ENCODE measurements at regions not wholly inside any gene's neighbourhood (a gene's known extent, or its start where the extent isn't known, plus 50 kb on each side); places are given as distances from the start of the nearest gene placed in this dataset.

DNA sequence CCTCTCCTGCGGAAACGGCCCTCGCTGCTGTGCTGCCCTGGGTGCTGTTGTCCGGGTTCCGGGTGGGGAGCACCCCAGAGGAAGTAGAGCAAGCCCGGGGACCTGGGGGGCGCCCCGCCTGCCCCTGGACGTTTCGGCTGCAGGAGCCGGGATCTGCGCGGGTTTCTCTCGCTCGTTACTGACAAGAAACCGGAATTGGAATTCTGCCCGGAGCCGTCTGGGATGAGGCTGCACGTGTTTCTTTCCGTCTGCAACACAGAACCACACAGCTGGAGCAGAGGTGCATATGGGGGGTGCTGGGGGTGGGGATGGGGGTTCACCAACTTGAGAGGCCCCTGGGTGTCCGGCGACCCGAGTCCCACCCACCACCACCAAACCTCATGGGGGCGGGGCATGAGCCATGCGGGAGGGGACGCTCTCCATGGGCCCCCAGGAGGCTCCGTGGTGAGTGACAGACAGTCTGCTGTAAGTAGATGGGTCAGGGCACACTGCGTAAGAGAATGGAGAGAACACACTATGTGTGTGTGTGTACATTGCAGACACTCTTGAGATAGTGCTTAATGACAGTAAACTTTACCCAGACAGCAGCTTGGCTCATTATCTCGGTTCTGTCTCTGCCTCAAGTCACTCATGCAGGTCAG is 261.4 kb upstream of the C1orf174 start:
- Mint-ChIP-seq H3K4me3 (no peak overlapping the region), H3K27ac (no peak overlapping the region), H3K27me3 (peaks cover 37 to 60% of the 10 kb centered on the region in 2 donors), H3K9me3 (no peaks in the 10 kb centered on the region), H3K36me3 (ENCODE audit: insufficient read depth) (peaks cover 2% of the 10 kb centered on the region), H3K4me1 (ENCODE audit: low read depth in 2 of 2) (no peaks in the 10 kb centered on the region)
- DNase-seq (no peak), ATAC-seq (replicated peaks) (no peak)

- ATAC-seq (replicated peaks) (no peak), DNase-seq (no peak)
- Mint-ChIP-seq H3K36me3 (ENCODE audit: insufficient read depth) (peaks cover 2% of the 10 kb centered on the region), H3K27ac (no peak overlapping the region), H3K4me1 (ENCODE audit: low read depth in 2 of 2) (no peaks in the 10 kb centered on the region), H3K4me3 (no peak overlapping the region), H3K9me3 (no peaks in the 10 kb centered on the region), H3K27me3 (peaks cover 35 to 64% of the 10 kb centered on the region in 2 donors)
These were observed 264.9 kb upstream of the C1orf174 start for GRCh38 chr1:4164965-4165364.

DNA sequence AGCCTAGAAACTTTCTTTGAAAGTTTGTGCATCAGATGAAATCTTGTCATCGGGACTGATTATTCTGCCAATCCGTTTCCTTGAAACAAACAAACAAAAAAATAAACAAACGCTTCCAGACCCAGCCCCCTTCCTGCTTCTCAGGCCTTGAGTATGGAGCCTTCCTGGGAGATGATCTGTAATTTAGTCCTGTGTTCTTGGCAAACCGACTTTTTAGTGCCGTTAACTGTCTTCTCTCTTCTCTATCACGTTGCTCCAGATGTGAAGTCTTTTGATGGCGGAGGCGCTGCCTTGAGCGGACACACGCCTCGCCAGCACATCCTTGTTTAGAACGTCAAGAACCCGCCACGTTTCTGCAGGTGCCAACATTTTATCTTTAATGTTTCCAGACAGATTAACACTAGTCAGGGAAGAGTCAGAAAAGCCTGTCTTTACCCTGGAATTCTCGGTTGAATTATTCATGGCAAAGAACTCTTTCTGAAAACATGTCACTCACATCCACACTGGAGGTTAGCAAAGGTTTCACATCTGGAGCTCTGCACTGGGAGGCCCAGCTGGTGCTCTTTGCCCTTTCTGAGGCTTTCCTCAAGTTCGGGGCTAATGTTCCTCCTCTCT is 265.7 kb upstream of the C1orf174 start:
- no peak overlapping the region for H3K27ac Mint-ChIP-seq
- H3K27me3 Mint-ChIP-seq: peaks cover 39 to 70% of the 10 kb centered on the region in 2 donors
- H3K4me3 Mint-ChIP-seq: no peak overlapping the region
- no peaks in the 10 kb centered on the region for H3K9me3 Mint-ChIP-seq
- DNase-seq: no peak
- ATAC-seq (replicated peaks): no peak
- no peaks in the 10 kb centered on the region for H3K4me1 Mint-ChIP-seq (ENCODE audit: low read depth in 2 of 2)
- peaks cover 2% of the 10 kb centered on the region for H3K36me3 Mint-ChIP-seq (ENCODE audit: insufficient read depth)

GRCh38 chr1:4166713-4167112 is 266.6 kb upstream of the C1orf174 start:
- DNase-seq (no peak), ATAC-seq (replicated peaks) (no peak)
- Mint-ChIP-seq H3K27ac (no peak overlapping the region), H3K4me1 (ENCODE audit: low read depth in 2 of 2) (no peaks in the 10 kb centered on the region), H3K4me3 (no peak overlapping the region), H3K27me3 (peaks cover 45 to 79% of the 10 kb centered on the region in 2 donors), H3K9me3 (no peaks in the 10 kb centered on the region), H3K36me3 (ENCODE audit: insufficient read depth) (peaks cover 2% of the 10 kb centered on the region)

GRCh38 chr1:4169991-4170390 is 269.9 kb upstream of the C1orf174 start:
- Mint-ChIP-seq H3K27ac (no peak overlapping the region), H3K27me3 (peaks cover 61 to 95% of the 10 kb centered on the region in 2 donors), H3K4me3 (no peak overlapping the region), H3K9me3 (no peaks in the 10 kb centered on the region), H3K4me1 (ENCODE audit: low read depth in 2 of 2) (peaks cover 0 to 2% of the 10 kb centered on the region in 2 donors), H3K36me3 (ENCODE audit: insufficient read depth) (no peaks in the 10 kb centered on the region)
- DNase-seq: no peak
- no peak for ATAC-seq (replicated peaks)

- no peak for ATAC-seq (replicated peaks)
- no peak overlapping the region for H3K27ac Mint-ChIP-seq
- H3K36me3 Mint-ChIP-seq (ENCODE audit: insufficient read depth): no peaks in the 10 kb centered on the region
- no peak overlapping the region for H3K4me3 Mint-ChIP-seq
- H3K9me3 Mint-ChIP-seq: no peaks in the 10 kb centered on the region
- no peak for DNase-seq
- H3K4me1 Mint-ChIP-seq (ENCODE audit: low read depth in 2 of 2): peaks cover 0 to 2% of the 10 kb centered on the region in 2 donors
- peaks cover 54 to 93% of the 10 kb centered on the region in 2 donors for H3K27me3 Mint-ChIP-seq
These were observed 270.7 kb upstream of the C1orf174 start for GRCh38 chr1:4170548-4171340.

GRCh38 chr1:4171480-4172450 is 271.7 kb upstream of the C1orf174 start:
- Mint-ChIP-seq H3K27ac (no peak overlapping the region), H3K9me3 (no peaks in the 10 kb centered on the region), H3K27me3 (peaks cover 47 to 93% of the 10 kb centered on the region in 2 donors), H3K4me3 (no peak overlapping the region), H3K4me1 (ENCODE audit: low read depth in 2 of 2) (peaks cover 0 to 2% of the 10 kb centered on the region in 2 donors), H3K36me3 (ENCODE audit: insufficient read depth) (no peaks in the 10 kb centered on the region)
- no peak for DNase-seq
- no peak for ATAC-seq (replicated peaks)

DNA sequence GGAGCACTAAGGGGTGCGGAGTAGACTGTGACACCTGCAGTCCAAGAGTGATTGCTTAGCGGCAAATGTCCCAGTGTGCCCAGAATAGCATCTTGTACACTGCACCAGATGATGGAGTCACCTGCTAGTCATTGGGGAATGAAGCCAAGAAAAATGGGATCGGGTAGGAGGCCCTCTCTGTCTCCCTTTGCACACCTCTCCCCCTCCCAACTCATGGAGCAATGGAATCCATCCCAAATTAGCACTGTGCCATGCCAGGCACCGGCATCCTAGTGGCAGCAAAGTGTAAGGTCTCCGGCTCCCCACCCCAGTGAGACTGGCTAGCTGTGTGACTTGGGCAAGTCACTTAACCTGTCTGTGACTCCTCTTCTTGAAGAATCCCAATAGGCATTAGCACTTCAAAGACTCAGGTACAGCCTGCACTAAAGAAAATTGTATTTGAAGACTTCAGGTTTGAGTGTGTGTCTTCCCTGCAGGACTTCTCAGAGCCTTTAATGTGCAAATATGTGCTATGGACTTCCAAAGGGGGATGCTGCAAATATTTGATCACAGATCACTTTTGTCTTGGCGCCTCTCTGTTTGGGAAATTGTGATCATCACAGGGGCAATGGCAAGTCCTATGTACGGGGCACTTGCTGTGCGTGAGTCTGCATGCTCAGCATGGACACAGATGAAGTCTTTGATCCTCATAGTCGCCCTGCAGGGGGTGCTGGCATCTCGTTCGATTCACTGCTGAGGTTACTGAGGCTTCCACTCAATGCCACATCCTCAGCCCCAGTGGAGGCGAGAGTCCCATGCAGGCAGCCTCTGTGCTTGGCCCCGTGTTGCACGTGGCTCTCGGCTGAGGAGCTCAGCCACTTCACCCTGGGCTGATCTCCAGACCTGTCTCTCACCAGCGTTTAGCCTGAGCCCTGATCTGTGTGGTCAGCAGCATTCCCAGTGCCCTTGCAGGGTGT is 272.9 kb upstream of the C1orf174 start:
- no peak overlapping the region for H3K27ac Mint-ChIP-seq
- no peaks in the 10 kb centered on the region for H3K36me3 Mint-ChIP-seq (ENCODE audit: insufficient read depth)
- ATAC-seq (replicated peaks): no peak
- peak in 1 of 3 experiments; percentile 31 for DNase-seq
- peaks cover 41 to 86% of the 10 kb centered on the region in 2 donors for H3K27me3 Mint-ChIP-seq
- peaks cover 0 to 2% of the 10 kb centered on the region in 2 donors for H3K4me1 Mint-ChIP-seq (ENCODE audit: low read depth in 2 of 2)
- H3K9me3 Mint-ChIP-seq: no peaks in the 10 kb centered on the region
- H3K4me3 Mint-ChIP-seq: no peak overlapping the region

DNA sequence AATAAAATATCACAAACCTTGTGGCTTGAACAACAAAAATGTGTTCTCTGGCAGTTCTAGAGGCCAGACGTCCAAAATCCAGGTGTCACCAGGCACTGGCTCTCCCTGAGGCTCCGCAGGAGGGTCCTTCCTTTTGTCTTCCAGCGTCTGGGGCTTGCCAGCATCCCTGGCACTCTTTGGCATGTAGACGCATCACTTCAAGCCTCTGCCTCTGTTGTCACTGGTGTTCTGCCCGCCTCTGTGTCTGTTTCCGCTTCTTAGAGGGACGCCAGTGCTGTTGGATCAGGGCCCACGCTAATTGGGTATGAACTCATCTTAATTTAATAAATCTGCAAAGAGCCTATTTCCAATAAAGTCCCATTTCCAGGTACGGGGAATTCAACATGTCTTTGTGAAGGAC is 273.7 kb upstream of the C1orf174 start:
- no peak for DNase-seq
- no peak overlapping the region for H3K27ac Mint-ChIP-seq
- H3K4me3 Mint-ChIP-seq: no peak overlapping the region
- no peak for ATAC-seq (replicated peaks)
- no peaks in the 10 kb centered on the region for H3K9me3 Mint-ChIP-seq
- H3K27me3 Mint-ChIP-seq: peaks cover 40 to 78% of the 10 kb centered on the region in 2 donors
- H3K4me1 Mint-ChIP-seq (ENCODE audit: low read depth in 2 of 2): peaks cover 0 to 2% of the 10 kb centered on the region in 2 donors
- H3K36me3 Mint-ChIP-seq (ENCODE audit: insufficient read depth): no peaks in the 10 kb centered on the region

- DNase-seq (no peak), ATAC-seq (replicated peaks) (no peak)
- no peaks in the 10 kb centered on the region for H3K9me3 Mint-ChIP-seq
- no peaks in the 10 kb centered on the region for H3K36me3 Mint-ChIP-seq (ENCODE audit: insufficient read depth)
- H3K4me3 Mint-ChIP-seq: no peak overlapping the region
- peaks cover 34 to 71% of the 10 kb centered on the region in 2 donors for H3K27me3 Mint-ChIP-seq
- H3K27ac Mint-ChIP-seq: no peak overlapping the region
- H3K4me1 Mint-ChIP-seq (ENCODE audit: low read depth in 2 of 2): peaks cover 0 to 2% of the 10 kb centered on the region in 2 donors
These were observed 274.5 kb upstream of the C1orf174 start for GRCh38 chr1:4174291-4175200.

DNA sequence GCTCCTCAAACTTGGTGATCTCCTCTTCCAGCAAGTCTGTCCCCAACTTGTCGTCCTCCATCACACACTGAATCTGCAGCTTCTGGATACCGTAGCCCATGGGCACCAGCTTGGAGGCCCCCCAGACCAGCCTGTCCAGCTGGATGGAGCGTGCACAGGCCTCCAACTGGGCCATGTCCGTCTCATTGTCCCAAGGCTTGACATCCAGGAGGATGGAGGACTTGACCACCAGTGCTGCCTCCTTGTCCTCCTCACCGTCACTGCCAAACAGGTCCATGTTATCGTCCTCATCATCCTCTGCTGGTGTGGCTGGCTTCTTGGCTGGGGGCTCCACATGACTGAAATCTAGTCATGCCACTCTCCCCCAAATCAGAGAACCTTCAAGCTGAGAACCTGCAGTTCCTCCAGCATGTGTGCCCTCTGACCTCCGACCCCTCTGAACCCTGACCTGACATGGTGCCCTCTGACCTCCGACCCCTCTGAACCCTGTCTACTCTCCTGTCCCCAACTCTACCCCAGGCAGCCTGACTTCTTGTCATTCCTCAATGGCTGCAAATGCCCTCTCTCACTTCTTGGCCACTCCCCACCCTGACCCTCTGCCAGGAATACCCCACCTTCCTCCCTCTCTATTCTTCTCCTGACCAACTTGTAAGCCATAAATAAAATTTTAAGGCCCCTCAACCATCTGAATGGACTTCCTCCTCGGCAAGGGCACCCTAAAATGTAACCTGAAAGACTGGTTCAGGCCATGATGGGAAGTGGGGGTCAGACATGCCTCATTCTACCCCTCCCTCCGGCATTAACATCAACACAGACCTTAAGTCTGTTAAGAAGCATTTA is 275.7 kb upstream of the C1orf174 start:
- Mint-ChIP-seq H3K27me3 (peaks cover 28 to 61% of the 10 kb centered on the region in 2 donors), H3K36me3 (ENCODE audit: insufficient read depth) (no peaks in the 10 kb centered on the region), H3K9me3 (no peaks in the 10 kb centered on the region), H3K4me3 (no peak overlapping the region), H3K4me1 (ENCODE audit: low read depth in 2 of 2) (peaks cover 0 to 2% of the 10 kb centered on the region in 2 donors), H3K27ac (no peak overlapping the region)
- ATAC-seq (replicated peaks) (no peak), DNase-seq (no peak)

All from effector memory CD8-positive, alpha-beta T cell (primary cell).